Ammon's horn (tissue), 1 donor: ENCODE measurements at regions not wholly inside any gene's neighbourhood (a gene's known extent, or its start where the extent isn't known, plus 50 kb on each side); places are given as distances from the start of the nearest gene placed in this dataset.
"Not testable (repeated sequence)": the region's sequence is repeated elsewhere in the genome, so short reads cannot be mapped to it uniquely, and the experiment has no call there.

Source experiments
- DNase-seq: peaks from one replicate; pipeline ENCODE4 v3.0.0-alpha.2; 2016; ENCODE audit warnings: low spot score

DNA sequence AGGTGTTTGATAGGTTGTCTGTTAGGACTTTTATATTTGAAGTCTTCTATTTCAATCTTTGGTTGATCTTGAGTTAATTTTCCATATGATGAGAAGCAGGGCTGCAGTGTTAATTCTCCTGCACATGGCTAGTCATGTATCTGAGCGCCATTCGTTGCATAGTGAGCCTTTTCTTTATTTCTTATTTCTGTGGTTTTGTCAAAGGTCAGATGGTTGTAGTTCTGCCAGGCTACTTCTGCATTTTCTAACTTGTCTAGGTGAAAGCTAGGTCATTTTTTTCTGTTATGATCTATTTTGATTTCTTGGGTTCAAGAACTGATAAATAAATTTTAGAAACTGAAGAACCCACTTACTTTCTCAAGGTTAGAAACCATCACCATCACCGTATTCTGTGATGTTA is 56.7 kb downstream of the CCDC74A start:
- no peak for DNase-seq

DNA sequence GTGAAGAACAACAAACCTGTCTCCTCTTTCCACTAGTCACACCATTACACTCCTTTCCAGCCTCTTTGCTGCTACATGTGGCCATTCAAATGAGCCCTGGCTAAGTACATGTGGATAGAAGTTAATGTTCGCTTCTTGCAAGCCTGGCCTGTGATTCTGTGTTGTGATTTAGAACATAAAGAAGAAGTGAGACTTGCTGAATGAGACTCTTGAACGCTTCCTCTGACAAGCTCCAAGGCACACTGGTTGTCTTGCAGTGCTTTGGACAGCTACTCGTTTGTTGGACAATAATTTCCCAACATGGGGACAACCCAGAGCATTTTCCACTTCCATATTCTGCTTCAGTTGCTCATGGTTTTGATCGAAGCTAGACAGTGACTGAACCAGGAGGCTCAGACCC is 57.3 kb downstream of the CCDC74A start:
- peak; percentile 7 for DNase-seq

DNA sequence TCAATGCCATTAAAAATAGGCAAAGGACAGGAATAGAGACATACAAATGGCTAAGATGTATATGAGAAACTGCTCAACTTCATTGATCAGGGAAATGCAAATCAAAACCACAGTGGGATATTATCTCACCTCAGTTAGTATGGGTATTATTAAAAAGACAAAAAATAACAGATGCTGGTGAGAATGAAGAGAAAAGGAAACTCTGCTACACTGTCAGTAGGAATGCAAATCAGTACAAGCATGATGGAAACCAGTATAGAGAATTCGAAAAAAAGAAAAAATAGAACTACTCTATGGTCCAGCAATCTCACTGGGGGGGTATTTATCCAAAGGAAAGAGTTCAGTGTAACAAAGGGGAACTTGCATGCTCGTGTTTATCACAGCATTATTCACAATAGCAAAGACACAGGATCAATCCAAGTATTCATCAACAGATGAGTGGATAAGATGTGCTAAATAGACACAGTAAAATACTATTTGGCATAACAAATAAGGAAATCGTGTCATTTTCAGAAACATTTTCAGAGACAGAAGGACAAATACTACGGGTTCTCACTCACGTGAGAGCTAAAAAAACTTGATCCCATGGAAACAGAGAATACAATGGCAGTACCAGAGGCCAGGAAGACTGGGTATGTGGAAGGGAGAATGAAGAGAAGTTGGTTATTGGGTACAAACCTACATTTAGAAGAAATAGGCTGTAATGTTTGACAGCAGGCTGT is 60.6 kb downstream of the CCDC74A start:
- no peak for DNase-seq

DNA sequence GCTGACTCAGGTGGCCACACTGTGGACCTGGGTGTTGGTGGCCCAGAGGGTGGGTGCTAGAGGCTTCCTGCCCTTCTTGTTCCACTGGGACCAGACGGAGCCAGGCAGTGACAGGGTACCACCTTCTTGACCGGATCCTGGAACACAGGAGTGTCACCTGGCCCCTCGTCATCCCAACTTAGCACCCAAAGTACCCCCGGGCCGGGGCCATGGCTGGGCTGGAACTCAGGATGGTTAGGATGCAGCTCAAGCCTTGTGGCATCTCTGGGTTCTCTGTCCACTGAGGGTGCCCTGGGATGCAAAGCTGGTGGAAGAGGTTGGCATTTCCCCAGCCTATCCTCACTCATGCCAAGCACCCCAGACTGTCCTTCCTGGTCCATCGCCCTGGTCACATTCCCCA is 61.4 kb downstream of the CCDC74A start:
- not testable (repeated sequence) for DNase-seq

DNA sequence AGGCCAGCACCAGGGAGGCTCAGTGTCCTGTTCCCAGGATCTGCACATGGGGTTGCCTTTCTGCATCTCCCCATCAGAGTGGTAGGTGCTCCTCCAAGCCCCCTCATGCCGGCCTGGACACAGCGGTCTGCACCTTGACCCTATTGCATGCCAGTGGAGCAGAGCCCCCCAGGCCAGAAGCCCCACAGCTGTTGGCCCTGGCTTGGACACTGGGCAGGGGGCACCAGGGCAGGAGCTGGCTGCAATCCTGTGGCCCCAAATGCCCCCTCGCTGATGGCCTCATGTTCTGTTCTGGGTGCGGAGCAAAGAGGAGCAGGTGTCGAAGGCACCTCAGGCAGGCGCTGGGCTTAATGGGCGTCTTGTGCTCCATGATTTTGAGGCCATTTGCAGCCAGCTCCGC is 62.7 kb downstream of the CCDC74A start:
- no peak for DNase-seq

DNA sequence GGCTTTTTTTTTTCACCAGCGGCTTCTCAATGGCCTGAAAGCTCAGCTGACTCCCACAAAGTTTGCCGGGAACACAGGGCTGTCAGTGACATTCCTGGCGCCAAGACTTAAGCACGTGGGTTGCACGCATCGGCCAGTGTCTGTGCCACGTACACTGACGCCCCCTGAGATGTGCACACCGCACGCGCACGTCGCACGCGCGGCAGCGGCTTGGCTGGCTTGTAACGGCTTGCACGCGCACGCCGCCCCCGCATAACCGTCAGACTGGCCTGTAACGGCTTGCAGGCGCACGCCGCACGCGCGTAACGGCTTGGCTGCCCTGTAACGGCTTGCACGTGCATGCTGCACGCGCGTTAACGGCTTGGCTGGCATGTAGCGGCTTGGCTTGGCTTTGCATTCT is 63.2 kb downstream of the CCDC74A start:
- DNase-seq: no peak

DNA sequence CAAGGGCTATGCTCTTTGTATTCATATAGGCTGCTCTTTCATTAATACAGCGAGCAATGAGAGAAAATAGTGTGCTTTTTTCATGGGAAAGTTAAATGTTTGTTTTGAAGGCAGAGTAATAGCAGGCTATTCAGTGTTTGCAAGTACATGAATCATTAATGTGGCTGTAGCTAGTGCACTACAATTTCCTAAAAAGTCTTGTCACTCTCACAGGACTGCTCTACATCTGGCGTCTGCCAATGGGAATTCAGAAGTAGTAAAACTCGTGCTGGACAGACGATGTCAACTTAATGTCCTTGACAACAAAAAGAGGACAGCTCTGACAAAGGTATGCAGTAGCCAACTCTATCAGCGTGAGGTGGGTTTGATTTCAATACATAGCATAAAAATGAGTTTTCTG is 68.9 kb downstream of the CCDC74A start:
- not testable (repeated sequence) for DNase-seq

DNA sequence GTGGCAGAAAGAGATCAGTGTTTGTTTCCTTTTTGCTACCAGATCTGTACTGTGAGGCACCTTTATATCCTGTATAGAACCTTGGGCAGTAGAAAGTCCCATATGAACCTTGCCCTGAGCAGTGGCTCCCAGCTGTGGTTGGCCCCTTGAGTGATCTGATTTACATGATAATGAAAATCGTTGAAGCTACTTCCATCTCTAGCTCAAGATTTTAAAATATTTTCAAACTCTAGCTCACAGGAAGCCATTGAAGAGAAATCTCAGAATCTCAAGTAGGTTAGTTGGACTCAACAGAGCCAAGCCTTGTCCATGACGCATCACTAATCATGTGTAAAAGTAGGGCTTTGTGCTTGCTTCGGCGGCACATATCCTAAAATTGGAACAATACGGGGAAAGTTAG is 74.8 kb downstream of the CCDC74A start:
- DNase-seq: not testable (repeated sequence)

DNA sequence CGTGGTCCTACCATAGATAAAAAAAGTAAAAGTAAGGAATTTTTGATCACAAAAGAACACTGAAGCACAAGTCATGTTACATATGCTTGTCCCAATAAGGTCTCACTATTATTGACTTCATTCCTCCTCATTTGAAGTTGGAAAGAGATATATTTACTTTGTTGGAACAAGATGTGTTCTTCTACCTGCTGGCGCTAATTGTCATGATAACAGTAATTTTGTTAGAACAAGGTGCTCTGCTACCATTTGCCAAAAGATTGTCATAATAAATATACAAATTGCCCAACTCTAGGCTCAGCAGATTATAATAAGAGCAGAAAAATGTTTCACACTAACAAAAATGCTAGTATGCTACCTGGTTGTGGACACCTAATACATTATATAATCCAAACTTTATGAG is 77.0 kb downstream of the CCDC74A start:
- not testable (repeated sequence) for DNase-seq

DNA sequence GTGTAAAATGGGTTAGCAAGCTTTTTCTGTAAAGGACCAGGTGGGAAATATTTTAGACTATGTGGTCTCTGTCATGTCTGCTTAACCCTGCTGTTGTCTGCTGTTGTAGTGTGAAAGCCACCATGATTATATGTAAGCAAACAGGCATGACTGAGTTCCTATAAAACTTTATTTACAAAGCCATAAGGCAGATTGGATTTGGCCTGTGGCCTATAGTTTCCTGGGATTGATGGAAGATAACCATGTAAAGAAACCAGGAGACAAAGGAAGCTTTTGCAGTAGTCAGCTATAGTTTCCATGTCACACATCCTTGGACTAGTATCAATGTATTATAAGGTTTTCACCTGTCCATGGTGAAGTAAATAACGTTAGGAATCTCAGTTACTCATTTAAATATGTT is 78.7 kb downstream of the CCDC74A start:
- DNase-seq: not testable (repeated sequence)

DNA sequence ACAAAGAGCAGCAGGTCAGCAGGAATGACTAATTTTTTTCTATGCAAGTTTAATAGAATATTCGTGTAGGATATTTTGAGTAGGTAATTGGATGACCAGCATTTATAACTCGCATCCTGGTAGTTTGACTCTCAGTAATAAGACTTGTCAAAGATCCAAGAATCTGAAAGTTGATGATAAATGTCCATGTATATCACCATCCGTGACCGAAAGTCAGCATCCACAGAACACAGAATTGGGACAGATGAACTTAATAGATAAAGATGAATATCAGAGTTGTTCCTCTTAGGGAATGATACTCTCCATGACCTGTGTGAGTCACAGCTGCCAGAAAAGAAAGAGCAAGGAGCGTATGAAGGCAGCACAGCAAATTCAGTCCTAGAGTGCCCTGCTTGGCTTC is 79.4 kb downstream of the CCDC74A start:
- DNase-seq: not testable (repeated sequence)

DNA sequence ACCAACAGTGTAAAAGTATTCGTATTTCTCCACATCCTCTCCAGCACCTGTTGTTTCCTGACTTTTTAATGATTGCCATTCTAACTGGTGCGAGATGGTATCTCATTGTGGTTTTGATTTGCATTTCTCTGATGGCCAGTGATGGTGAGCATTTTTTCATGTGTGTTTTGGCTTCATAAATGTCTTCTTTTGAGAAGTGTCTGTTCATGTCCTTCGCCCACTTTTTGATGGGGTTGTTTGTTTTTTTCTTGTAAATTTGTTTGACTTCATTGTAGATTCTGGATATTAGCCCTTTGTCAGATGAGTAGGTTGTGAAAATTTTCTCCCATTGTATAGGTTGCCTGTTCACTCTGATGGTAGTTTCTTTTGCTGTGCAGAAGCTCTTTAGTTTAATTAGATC is 86.9 kb downstream of the CCDC74A start:
- DNase-seq: not testable (repeated sequence)

DNA sequence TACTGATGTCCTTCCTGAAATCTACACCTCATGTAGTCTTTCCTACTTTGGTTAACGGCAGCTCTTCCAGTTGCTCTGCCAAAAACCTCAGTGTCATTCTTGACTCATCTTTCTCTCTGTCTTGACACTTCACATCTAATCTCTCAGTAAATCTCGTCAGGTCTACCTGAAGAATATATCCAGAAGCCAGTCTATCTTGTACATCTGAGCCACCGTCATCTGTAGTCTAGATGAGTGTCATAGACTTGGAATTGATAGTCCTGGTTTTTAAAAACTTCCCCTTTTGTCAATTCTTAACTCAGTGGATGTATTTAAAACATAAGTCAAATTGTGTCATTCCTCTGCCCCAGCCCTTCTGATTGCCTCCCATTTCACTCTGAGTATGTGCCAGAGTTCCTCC is 90.6 kb downstream of the CCDC74A start:
- not testable (repeated sequence) for DNase-seq

DNA sequence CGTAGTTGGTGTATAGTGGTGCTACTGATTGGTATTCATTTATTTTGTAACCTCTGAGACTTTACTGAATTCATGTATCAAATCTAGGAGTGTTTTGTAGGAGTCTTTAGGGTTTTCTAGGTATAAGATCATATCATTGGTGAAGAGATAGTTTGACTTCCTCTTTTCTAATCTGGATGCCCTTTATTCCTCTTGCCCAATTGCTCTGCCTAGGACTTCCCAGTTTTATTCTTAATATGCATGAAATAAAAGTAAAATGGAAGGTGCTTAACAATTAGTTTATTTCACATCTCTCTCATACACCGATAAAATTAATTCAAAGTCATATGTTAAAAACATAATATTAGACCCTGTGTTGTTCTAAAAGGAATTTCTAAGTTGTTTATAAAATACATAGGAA is 95.2 kb downstream of the CCDC74A start:
- not testable (repeated sequence) for DNase-seq

DNA sequence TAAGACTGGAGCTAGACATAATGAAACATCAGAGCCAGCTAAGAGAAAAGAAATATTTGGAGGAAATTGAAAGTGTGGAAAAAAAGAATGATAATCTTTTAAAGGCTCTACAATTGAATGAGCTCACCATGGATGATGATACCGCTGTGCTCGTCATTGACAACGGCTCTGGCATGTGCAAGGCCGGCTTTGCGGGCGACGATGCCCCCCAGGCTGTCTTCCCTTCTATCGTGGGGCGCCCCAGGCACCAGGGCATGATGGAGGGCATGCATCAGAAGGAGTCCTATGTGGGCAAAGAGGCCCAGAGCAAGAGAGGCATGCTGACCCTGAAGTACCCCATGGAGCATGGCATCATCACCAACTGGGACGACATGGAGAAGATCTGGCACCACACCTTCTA is 98.3 kb downstream of the CCDC74A start:
- not testable (repeated sequence) for DNase-seq

DNA sequence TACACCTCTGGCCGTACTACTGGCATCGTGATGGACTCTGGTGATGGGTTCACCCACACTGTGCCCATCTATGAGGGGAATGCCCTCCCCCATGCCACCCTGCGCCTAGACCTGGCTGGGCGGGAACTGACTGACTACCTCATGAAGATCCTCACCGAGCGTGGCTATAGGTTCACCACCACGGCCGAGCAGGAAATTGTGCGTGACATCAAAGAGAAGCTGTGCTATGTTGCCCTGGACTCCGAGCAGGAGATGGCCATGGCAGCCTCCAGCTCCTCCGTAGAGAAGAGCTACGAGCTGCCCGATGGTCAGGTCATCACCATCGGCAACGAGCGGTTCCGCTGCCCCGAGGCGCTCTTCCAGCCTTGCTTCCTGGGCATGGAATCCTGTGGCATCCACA is 98.9 kb downstream of the CCDC74A start:
- DNase-seq: not testable (repeated sequence)

DNA sequence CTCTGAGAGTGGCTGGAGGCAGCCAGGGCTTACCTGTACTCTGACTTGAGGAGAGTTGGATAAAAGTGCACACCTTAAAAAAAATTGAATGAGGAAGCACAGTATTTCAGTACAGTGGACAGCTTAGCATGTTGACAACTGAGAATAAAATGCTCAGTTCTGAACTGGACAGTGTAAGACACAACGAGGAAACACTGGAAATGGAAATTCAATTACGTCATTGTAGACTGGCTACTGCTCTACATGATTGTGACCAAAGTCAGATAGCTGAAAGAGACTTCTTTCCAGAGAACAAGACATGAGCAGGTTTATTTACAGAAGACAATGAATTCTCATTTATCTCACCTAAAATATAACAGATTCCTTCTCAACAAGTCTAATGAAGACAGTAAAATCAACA is 100.1 kb downstream of the CCDC74A start:
- not testable (repeated sequence) for DNase-seq

DNA sequence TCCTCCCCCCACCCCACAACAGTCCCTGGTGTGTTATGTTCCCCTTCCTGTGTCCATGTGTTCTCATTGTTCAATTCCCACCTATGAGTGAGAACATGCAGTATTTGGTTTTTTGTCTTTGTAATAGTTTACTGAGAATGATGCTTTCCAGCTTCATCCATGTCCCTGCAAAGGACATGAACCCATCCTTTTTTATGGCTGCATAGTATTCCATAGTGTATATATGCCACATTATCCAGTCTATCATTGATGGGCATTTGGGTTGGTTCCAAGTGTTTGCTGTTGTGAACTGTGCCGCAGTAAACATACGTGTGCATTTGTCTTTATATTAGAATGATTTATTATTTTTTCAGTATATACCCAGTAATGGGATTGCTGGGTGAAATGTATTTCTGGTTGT is 104.0 kb downstream of the CCDC74A start:
- DNase-seq: not testable (repeated sequence)

DNA sequence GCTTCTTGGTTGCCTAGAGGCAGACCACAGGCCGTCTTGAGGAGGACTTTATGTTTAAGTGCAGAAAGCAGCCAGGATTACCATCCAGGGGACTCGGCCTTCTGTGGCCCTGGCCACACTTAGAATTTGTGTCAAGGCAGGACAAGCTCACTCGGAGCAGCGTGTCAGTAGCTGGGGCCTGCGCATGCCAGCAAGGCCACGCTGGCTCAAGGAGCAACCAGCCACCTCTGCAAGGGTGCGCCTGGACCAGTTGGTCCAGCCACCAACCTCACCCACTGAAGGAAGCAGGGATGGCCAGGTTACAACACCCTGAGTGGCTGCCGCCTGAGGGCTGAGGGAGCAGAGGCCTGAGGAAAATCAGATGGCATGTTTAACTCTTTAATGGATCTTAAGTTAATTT is 105.7 kb downstream of the CCDC74A start:
- not testable (repeated sequence) for DNase-seq

DNA sequence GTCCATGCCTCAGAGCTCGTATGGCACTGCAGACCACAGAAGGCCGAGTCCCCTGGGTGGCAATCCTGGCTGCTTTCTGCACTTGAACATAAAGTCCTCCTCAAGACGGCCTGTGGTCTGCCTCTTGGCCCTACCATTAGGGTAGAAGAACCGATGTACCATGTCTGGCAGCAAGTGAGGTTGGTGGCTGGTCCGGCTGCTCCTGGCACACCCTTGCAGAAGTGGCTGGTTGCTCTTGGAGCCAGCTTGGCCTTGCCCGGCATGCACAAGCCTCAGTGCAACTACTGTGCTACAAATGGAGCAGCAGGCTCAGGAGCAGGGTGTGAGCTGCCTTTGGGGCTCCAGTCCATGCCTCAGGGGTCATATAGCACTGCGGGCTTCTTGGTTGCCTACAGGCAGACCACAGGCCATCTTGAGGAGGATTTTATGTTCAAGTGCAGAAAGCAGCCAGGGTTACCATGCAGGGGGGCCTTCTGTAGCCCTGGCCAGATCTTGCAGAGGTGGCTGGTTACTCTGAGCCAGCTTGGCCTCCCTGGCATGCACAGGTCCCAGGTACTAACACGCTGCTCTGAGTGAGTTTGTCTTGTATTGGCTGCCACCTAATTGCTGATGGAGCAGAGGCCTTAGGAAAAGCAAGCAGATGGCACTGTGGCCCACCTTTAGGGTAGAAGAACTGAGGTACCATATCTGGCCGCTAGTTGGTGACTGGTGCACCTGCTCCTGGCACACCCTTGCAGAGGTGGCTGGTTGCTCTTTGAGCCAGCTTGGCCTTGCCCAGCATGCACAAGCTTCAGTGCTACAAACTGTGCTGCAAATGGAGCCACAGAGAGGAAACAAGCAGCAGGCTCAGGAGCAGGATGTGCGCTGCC is 106.4 kb downstream of the CCDC74A start:
- DNase-seq: not testable (repeated sequence)

DNA sequence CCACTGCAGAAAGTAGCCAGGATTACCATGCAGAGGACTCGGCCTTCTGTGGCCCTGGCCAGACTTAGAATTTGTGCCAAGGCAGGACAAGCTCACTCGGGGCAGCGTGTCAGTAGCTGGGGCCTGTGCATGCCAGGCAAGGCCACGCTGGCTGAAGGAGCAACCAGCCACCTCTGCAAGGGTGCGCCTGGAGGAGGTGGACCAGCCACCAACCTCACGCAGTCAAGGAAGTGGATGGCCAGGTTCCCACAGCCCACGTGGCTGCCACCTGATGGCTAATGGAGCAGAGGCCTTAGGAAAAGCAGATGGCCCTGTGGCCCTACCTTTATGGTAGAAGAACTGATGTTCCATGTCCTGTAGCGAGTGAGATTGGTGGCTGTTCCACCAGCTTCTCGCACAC is 107.9 kb downstream of the CCDC74A start:
- DNase-seq: no peak

DNA sequence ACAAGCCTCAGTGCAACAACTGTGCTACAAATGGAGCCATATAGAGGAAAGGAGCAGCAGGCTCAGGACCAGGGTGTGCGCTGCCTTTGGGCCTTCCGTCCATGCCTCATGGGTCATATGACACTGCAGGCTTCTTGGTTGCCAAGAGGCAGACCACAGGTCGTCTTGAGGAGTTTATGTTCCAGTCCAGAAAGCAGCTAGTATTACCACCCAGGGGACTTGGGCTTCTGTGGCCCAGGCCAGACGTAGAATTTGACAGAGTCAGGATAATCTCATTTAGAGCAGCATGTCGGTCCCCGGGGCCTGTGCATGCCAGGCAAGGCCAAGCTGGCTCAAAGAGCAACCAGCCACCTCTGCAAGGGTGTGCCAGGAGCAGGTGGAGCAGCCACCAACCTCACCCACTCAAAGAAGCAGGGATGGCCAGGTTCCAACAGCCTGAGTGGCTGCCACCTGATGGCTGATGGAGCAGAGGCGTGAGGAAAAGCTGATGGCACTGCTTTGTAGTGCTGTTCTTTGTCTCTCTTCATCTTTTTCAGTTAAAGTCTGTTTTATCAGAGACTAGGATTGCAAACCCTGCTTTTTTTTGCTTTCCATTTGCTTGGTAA is 109.1 kb downstream of the CCDC74A start:
- not testable (repeated sequence) for DNase-seq
